ENCODE measurements at regions not wholly inside any gene's neighbourhood (a gene's known extent, or its start where the extent isn't known, plus 50 kb on each side); places are given as distances from the start of the nearest gene placed in this dataset.

DNA sequence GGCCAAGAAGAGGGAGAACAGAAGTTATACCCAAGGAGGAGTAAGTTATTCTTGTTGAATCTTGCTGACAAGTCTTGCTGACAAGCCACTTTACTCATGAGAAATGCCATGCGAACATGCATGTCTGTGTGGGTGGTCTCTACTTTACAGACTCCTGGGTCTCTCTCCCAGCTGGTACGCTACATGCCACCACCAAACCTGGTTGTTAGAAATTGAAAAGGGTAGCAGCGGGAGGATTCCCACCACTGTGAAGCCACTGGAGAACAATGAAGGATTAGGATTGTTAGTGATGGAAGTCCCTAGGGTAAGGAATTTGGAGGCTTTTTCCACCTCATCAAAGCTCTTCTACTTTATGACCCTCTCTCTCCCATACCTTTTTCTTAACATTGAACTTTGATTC is 53.6 kb upstream of the GABRB2 start:
- TF ChIP-seq CTCF (IDR thresholded peaks at IDR 0.05): no peak
- no peak for TF ChIP-seq NR3C1 (CRISPR knock-in tag; conservative IDR thresholded peaks at IDR 0.05; ENCODE audit: low read depth)
- TF ChIP-seq SP1 (CRISPR knock-in tag; conservative IDR thresholded peaks at IDR 0.05): no peak
- no peak for TF ChIP-seq NR2C2 (CRISPR knock-in tag; IDR thresholded peaks at IDR 0.05)
- no peak for TF ChIP-seq KAT7 (CRISPR knock-in tag; IDR thresholded peaks at IDR 0.05; ENCODE audit: borderline replicate concordance)
